ENCODE measurements at regions not wholly inside any gene's neighbourhood (a gene's known extent, or its start where the extent isn't known, plus 50 kb on each side); places are given as distances from the start of the nearest gene placed in this dataset.
A peak's percentile ranks its signal among the peaks of the same experiment; 100 is the strongest.

GRCh38 chr15:93852761-93853160 lies 378.6 kb upstream of the MCTP2 start:
- no peaks in the 10 kb centered on the region for H3K9me3 Mint-ChIP-seq
- no peaks in the 10 kb centered on the region for H3K4me1 Mint-ChIP-seq (ENCODE audit: low read depth)
- ATAC-seq (replicated peaks in 1 of 2): no peak
- H3K27ac Mint-ChIP-seq: no peak overlapping the region
- no peak overlapping the region for H3K4me3 Mint-ChIP-seq
- no peak for DNase-seq
- H3K27me3 Mint-ChIP-seq (ENCODE audit: low read depth): peaks cover 4% of the 10 kb centered on the region
- no peaks in the 10 kb centered on the region for H3K36me3 Mint-ChIP-seq (ENCODE audit: insufficient read depth in 2 of 2)

- DNase-seq: no peak
- no peak for ATAC-seq (replicated peaks in 1 of 2)
- H3K27me3 Mint-ChIP-seq (ENCODE audit: low read depth): peaks cover 3% of the 10 kb centered on the region
- no peak overlapping the region for H3K27ac Mint-ChIP-seq
- no peaks in the 10 kb centered on the region for H3K36me3 Mint-ChIP-seq (ENCODE audit: insufficient read depth in 2 of 2)
- H3K4me3 Mint-ChIP-seq: no peak overlapping the region
- no peaks in the 10 kb centered on the region for H3K4me1 Mint-ChIP-seq (ENCODE audit: low read depth)
- H3K9me3 Mint-ChIP-seq: no peaks in the 10 kb centered on the region
These were observed 382.9 kb upstream of the MCTP2 start for GRCh38 chr15:93848490-93848889.

GRCh38 chr15:93848076-93848475 lies 383.3 kb upstream of the MCTP2 start:
- H3K4me1 Mint-ChIP-seq (ENCODE audit: low read depth): no peaks in the 10 kb centered on the region
- ATAC-seq (replicated peaks in 1 of 2) (no peak), DNase-seq (no peak)
- H3K27ac Mint-ChIP-seq: no peak overlapping the region
- H3K4me3 Mint-ChIP-seq: no peak overlapping the region
- no peaks in the 10 kb centered on the region for H3K27me3 Mint-ChIP-seq (ENCODE audit: low read depth)
- H3K36me3 Mint-ChIP-seq (ENCODE audit: insufficient read depth in 2 of 2): no peaks in the 10 kb centered on the region
- no peaks in the 10 kb centered on the region for H3K9me3 Mint-ChIP-seq

GRCh38 chr15:93846148-93846547 lies 385.2 kb upstream of the MCTP2 start:
- Mint-ChIP-seq H3K27me3 (ENCODE audit: low read depth) (no peaks in the 10 kb centered on the region), H3K27ac (no peak overlapping the region), H3K36me3 (ENCODE audit: insufficient read depth in 2 of 2) (no peaks in the 10 kb centered on the region), H3K9me3 (peaks cover 0 to 2% of the 10 kb centered on the region in 2 donors), H3K4me3 (no peak overlapping the region), H3K4me1 (ENCODE audit: low read depth) (no peaks in the 10 kb centered on the region)
- DNase-seq (no peak), ATAC-seq (replicated peaks in 1 of 2) (no peak)

GRCh38 chr15:93837450-93837849 lies 393.9 kb upstream of the MCTP2 start:
- Mint-ChIP-seq H3K4me3 (no peak overlapping the region), H3K9me3 (peaks cover 0 to 2% of the 10 kb centered on the region in 2 donors), H3K27ac (no peak overlapping the region), H3K4me1 (ENCODE audit: low read depth) (no peaks in the 10 kb centered on the region), H3K27me3 (ENCODE audit: low read depth) (no peaks in the 10 kb centered on the region), H3K36me3 (ENCODE audit: insufficient read depth in 2 of 2) (no peaks in the 10 kb centered on the region)
- DNase-seq (no peak), ATAC-seq (replicated peaks in 1 of 2) (no peak)

- DNase-seq (no peak), ATAC-seq (replicated peaks in 1 of 2) (no peak)
- no peak overlapping the region for H3K27ac Mint-ChIP-seq
- H3K27me3 Mint-ChIP-seq (ENCODE audit: low read depth): no peaks in the 10 kb centered on the region
- H3K4me3 Mint-ChIP-seq: no peak overlapping the region
- no peaks in the 10 kb centered on the region for H3K36me3 Mint-ChIP-seq (ENCODE audit: insufficient read depth in 2 of 2)
- no peaks in the 10 kb centered on the region for H3K9me3 Mint-ChIP-seq
- no peaks in the 10 kb centered on the region for H3K4me1 Mint-ChIP-seq (ENCODE audit: low read depth)
These were observed 396.0 kb upstream of the MCTP2 start for GRCh38 chr15:93835344-93835743.

GRCh38 chr15:93831641-93832040 lies 399.7 kb upstream of the MCTP2 start:
- H3K4me1 Mint-ChIP-seq (ENCODE audit: low read depth): no peaks in the 10 kb centered on the region
- H3K4me3 Mint-ChIP-seq: no peak overlapping the region
- no peak for DNase-seq
- H3K27ac Mint-ChIP-seq: no peak overlapping the region
- ATAC-seq (replicated peaks in 1 of 2): no peak
- H3K9me3 Mint-ChIP-seq: no peaks in the 10 kb centered on the region
- no peaks in the 10 kb centered on the region for H3K36me3 Mint-ChIP-seq (ENCODE audit: insufficient read depth in 2 of 2)
- no peaks in the 10 kb centered on the region for H3K27me3 Mint-ChIP-seq (ENCODE audit: low read depth)

- H3K4me1 Mint-ChIP-seq (ENCODE audit: low read depth): no peaks in the 10 kb centered on the region
- DNase-seq: no peak
- H3K36me3 Mint-ChIP-seq (ENCODE audit: insufficient read depth in 2 of 2): no peaks in the 10 kb centered on the region
- H3K27me3 Mint-ChIP-seq (ENCODE audit: low read depth): no peaks in the 10 kb centered on the region
- H3K27ac Mint-ChIP-seq: no peak overlapping the region
- H3K9me3 Mint-ChIP-seq: no peaks in the 10 kb centered on the region
- H3K4me3 Mint-ChIP-seq: no peak overlapping the region
- ATAC-seq (replicated peaks in 1 of 2): no peak
These were observed 400.9 kb upstream of the MCTP2 start for GRCh38 chr15:93830221-93831080.

GRCh38 chr15:93829115-93829870 lies 402.1 kb upstream of the MCTP2 start:
- Mint-ChIP-seq H3K9me3 (no peaks in the 10 kb centered on the region), H3K27ac (no peak overlapping the region), H3K27me3 (ENCODE audit: low read depth) (no peaks in the 10 kb centered on the region), H3K4me3 (no peak overlapping the region), H3K4me1 (ENCODE audit: low read depth) (no peaks in the 10 kb centered on the region), H3K36me3 (ENCODE audit: insufficient read depth in 2 of 2) (no peaks in the 10 kb centered on the region)
- DNase-seq (no peak), ATAC-seq (replicated peaks in 1 of 2) (peak; percentile 60 to 71)

GRCh38 chr15:93826790-93827189 lies 404.6 kb upstream of the MCTP2 start:
- H3K4me3 Mint-ChIP-seq: no peak overlapping the region
- no peak for DNase-seq
- H3K9me3 Mint-ChIP-seq: no peaks in the 10 kb centered on the region
- no peak overlapping the region for H3K27ac Mint-ChIP-seq
- H3K4me1 Mint-ChIP-seq (ENCODE audit: low read depth): no peaks in the 10 kb centered on the region
- H3K27me3 Mint-ChIP-seq (ENCODE audit: low read depth): no peaks in the 10 kb centered on the region
- no peaks in the 10 kb centered on the region for H3K36me3 Mint-ChIP-seq (ENCODE audit: insufficient read depth in 2 of 2)
- ATAC-seq (replicated peaks in 1 of 2): no peak

GRCh38 chr15:93826293-93826692 lies 405.1 kb upstream of the MCTP2 start:
- Mint-ChIP-seq H3K36me3 (ENCODE audit: insufficient read depth in 2 of 2) (no peaks in the 10 kb centered on the region), H3K4me3 (no peak overlapping the region), H3K27ac (no peak overlapping the region), H3K27me3 (ENCODE audit: low read depth) (no peaks in the 10 kb centered on the region), H3K9me3 (no peaks in the 10 kb centered on the region), H3K4me1 (ENCODE audit: low read depth) (no peaks in the 10 kb centered on the region)
- DNase-seq: no peak
- no peak for ATAC-seq (replicated peaks in 1 of 2)

- Mint-ChIP-seq H3K27me3 (ENCODE audit: low read depth) (no peaks in the 10 kb centered on the region), H3K9me3 (no peaks in the 10 kb centered on the region), H3K27ac (no peak overlapping the region), H3K4me3 (no peak overlapping the region), H3K36me3 (ENCODE audit: insufficient read depth in 2 of 2) (no peaks in the 10 kb centered on the region), H3K4me1 (ENCODE audit: low read depth) (no peaks in the 10 kb centered on the region)
- no peak for ATAC-seq (replicated peaks in 1 of 2)
- no peak for DNase-seq
These were observed 405.7 kb upstream of the MCTP2 start for GRCh38 chr15:93825682-93826081.

GRCh38 chr15:93823971-93824913 lies 407.1 kb upstream of the MCTP2 start:
- DNase-seq (no peak), ATAC-seq (replicated peaks in 1 of 2) (no peak)
- no peaks in the 10 kb centered on the region for H3K36me3 Mint-ChIP-seq (ENCODE audit: insufficient read depth in 2 of 2)
- no peak overlapping the region for H3K27ac Mint-ChIP-seq
- no peaks in the 10 kb centered on the region for H3K27me3 Mint-ChIP-seq (ENCODE audit: low read depth)
- no peaks in the 10 kb centered on the region for H3K9me3 Mint-ChIP-seq
- H3K4me3 Mint-ChIP-seq: no peak overlapping the region
- H3K4me1 Mint-ChIP-seq (ENCODE audit: low read depth): no peaks in the 10 kb centered on the region
